HL-60 (cell line): ENCODE measurements at regions not wholly inside any gene's neighbourhood (a gene's known extent, or its start where the extent isn't known, plus 50 kb on each side); places are given as distances from the start of the nearest gene placed in this dataset.

ENCODE experiments used
- DNase-seq, 2 experiments: peaks; one replicate each; pipeline ENCODE4 v3.0.0-alpha.2; 2010 to 2020; ENCODE audit warnings: low read depth in 1 of 2, low spot score in 1 of 2
- H3K27ac ChIP-seq: fragments of 250-450 bp; sonication (Bioruptor Pico); replicated peaks from 2 replicates; pipeline ENCODE4 v1.5.1; 2020; ENCODE audit warnings: mild to moderate bottlenecking, moderate library complexity
- H3K27me3 ChIP-seq: fragments of 250-450 bp; sonication (Bioruptor Pico); 2 replicates; pipeline ENCODE4 v1.5.1; 2021; ENCODE audit warnings: mild to moderate bottlenecking, moderate library complexity; ENCODE audit not compliant: insufficient read depth, poor library complexity, severe bottlenecking
- H3K4me3 ChIP-seq: replicated peaks from 2 replicates; pipeline ENCODE4 v1.5.1; 2011; ENCODE audit warnings: mild to moderate bottlenecking, control low read depth, low read length; ENCODE audit not compliant: insufficient read depth
- GABPA ChIP-seq: IDR thresholded peaks from 2 replicates; pipeline ENCODE4 v1.6.1; 2012; ENCODE audit warnings: low read depth
- POLR2AphosphoS5 ChIP-seq: IDR thresholded peaks from 2 replicates; pipeline ENCODE4 v1.6.1; 2012; ENCODE audit warnings: low read depth
- SPI1 ChIP-seq: IDR thresholded peaks from 2 replicates; pipeline ENCODE4 v1.6.1; 2012; ENCODE audit warnings: low read depth, mild to moderate bottlenecking, borderline replicate concordance
- TF ChIP-seq, protein P1 (sequence below): IDR thresholded peaks from 2 replicates; pipeline ENCODE4 v1.6.1; 2012; ENCODE audit warnings: low read depth; ENCODE audit not compliant: insufficient replicate concordance
- TF ChIP-seq, protein P2 (sequence below): IDR thresholded peaks from one replicate; pipeline ENCODE4 v1.5.1; 2011; ENCODE audit warnings: low read length, control low read depth, inconsistent platforms; ENCODE audit not compliant: insufficient read depth

DNA sequence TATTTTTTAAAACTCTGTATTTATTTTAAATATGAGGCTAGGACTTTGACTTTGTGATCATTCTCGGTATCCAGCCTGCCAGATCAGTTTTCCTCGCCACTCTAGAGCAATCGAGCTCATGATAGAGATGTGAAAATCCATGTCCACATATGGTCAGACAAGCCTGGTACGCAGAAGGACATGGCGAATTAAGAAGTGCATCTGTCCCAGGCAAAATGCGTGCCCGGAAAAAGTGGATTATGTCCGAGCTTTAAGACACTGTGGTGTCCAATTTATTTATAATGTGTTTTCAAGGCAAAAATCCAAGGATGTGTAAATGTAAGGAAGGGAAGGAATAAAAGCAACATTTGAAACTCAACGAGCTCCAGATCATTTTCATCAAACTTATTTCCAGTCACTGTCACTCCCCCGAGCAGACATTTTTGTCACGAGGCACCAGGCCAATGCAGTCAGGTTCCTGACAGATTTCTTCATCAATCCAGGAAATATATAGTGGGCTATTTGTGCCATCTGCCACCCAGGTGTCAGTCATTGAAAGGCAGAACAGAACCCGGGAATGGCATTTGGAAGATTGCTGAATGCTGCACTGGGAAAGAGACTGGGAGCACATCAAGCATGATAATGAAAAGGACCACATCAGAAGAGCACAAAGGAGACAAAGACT lies 825.7 kb downstream of the SQOR start:
- TF ChIP-seq, protein P1, sequence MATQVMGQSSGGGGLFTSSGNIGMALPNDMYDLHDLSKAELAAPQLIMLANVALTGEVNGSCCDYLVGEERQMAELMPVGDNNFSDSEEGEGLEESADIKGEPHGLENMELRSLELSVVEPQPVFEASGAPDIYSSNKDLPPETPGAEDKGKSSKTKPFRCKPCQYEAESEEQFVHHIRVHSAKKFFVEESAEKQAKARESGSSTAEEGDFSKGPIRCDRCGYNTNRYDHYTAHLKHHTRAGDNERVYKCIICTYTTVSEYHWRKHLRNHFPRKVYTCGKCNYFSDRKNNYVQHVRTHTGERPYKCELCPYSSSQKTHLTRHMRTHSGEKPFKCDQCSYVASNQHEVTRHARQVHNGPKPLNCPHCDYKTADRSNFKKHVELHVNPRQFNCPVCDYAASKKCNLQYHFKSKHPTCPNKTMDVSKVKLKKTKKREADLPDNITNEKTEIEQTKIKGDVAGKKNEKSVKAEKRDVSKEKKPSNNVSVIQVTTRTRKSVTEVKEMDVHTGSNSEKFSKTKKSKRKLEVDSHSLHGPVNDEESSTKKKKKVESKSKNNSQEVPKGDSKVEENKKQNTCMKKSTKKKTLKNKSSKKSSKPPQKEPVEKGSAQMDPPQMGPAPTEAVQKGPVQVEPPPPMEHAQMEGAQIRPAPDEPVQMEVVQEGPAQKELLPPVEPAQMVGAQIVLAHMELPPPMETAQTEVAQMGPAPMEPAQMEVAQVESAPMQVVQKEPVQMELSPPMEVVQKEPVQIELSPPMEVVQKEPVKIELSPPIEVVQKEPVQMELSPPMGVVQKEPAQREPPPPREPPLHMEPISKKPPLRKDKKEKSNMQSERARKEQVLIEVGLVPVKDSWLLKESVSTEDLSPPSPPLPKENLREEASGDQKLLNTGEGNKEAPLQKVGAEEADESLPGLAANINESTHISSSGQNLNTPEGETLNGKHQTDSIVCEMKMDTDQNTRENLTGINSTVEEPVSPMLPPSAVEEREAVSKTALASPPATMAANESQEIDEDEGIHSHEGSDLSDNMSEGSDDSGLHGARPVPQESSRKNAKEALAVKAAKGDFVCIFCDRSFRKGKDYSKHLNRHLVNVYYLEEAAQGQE: no peak
- Histone ChIP-seq H3K27ac (no peak overlapping the region), H3K4me3 (no peak overlapping the region), H3K27me3 (no peaks in the 10 kb centered on the region)
- DNase-seq: no peak

DNA sequence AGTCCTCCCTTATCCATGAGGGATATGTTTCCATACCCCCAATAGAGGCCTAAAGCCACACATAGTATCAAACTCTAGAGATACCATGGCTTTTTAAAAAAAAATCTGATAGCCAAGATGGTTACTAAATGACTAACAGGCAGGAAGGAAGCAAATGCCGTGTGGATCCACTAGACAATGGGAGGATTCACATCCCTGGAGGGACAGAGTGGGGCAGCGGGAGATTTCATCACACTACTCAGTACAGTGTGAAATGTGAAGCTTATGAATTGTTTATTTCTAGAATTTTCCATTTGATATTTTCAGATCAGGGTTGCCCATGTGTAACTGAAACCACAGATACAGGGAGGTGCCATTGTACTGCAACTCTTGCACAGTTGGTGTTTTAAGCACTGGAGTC lies 826.6 kb downstream of the SQOR start:
- no peaks in the 10 kb centered on the region for H3K27me3 ChIP-seq
- no peak overlapping the region for H3K27ac ChIP-seq
- no peak for TF ChIP-seq POLR2AphosphoS5
- no peak for TF ChIP-seq SPI1
- TF ChIP-seq GABPA: no peak
- TF ChIP-seq, protein P2, sequence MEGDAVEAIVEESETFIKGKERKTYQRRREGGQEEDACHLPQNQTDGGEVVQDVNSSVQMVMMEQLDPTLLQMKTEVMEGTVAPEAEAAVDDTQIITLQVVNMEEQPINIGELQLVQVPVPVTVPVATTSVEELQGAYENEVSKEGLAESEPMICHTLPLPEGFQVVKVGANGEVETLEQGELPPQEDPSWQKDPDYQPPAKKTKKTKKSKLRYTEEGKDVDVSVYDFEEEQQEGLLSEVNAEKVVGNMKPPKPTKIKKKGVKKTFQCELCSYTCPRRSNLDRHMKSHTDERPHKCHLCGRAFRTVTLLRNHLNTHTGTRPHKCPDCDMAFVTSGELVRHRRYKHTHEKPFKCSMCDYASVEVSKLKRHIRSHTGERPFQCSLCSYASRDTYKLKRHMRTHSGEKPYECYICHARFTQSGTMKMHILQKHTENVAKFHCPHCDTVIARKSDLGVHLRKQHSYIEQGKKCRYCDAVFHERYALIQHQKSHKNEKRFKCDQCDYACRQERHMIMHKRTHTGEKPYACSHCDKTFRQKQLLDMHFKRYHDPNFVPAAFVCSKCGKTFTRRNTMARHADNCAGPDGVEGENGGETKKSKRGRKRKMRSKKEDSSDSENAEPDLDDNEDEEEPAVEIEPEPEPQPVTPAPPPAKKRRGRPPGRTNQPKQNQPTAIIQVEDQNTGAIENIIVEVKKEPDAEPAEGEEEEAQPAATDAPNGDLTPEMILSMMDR: no peak
- TF ChIP-seq, protein P1: no peak
- DNase-seq: no peak
- H3K4me3 ChIP-seq: no peak overlapping the region

DNA sequence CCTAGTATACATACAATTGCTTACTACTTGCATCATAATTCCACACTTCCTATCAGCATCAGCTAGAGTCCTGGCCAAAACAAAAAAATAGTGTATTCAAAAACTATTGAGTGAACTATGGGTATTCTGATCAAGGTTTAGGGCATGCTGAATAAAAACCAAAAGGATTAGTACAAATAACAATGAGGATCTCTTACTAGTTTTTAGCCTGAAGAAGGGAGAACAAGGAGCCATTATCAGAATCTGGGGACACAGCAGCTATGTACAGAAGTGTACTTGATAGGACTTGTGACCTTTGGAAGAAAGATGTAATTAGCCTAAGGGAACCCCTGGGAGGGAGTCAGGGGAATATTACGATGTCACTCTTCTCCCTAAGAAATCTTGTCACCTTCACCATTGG lies 832.2 kb downstream of the SQOR start:
- H3K27me3 ChIP-seq: no peaks in the 10 kb centered on the region
- no peak for DNase-seq
- H3K27ac ChIP-seq: no peak overlapping the region
- no peak overlapping the region for H3K4me3 ChIP-seq
- TF ChIP-seq, protein P1: no peak
- no peak for TF ChIP-seq POLR2AphosphoS5
- TF ChIP-seq GABPA: no peak
- TF ChIP-seq SPI1: no peak
- TF ChIP-seq, protein P2: no peak

DNA sequence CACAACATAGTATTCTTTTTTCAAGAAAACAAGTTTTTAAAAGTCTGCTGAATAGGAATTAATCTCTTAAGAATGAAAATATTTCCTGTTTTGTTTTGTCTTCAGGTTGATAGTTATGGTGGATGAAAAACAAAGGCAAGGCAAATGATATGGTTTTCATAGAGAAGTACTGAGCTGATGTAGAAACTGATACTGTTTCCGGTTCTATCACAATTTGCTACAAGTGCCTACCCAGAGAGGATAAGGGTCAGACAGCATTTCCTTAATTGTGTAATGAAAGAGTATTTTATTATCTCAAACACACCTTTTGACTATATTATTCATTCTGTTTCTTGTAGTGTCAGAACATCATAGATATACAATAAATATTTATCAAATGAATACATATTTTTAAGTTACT lies 836.3 kb downstream of the SQOR start:
- Histone ChIP-seq H3K27ac (no peak overlapping the region), H3K4me3 (no peak overlapping the region), H3K27me3 (no peaks in the 10 kb centered on the region)
- DNase-seq: no peak
- TF ChIP-seq, protein P1: no peak
- TF ChIP-seq SPI1 (no peak), GABPA (no peak), POLR2AphosphoS5 (no peak)
- TF ChIP-seq, protein P2: no peak
